GM21786 (cell line): ENCODE measurements at regions not wholly inside any gene's neighbourhood (a gene's known extent, or its start where the extent isn't known, plus 50 kb on each side); places are given as distances from the start of the nearest gene placed in this dataset.

Experiments
- ATAC-seq: cut with Tn5 transposase; IDR thresholded peaks from one replicate; pipeline ENCODE4 v1.9.1; 2021; ENCODE audit not compliant: unreplicated experiment

DNA sequence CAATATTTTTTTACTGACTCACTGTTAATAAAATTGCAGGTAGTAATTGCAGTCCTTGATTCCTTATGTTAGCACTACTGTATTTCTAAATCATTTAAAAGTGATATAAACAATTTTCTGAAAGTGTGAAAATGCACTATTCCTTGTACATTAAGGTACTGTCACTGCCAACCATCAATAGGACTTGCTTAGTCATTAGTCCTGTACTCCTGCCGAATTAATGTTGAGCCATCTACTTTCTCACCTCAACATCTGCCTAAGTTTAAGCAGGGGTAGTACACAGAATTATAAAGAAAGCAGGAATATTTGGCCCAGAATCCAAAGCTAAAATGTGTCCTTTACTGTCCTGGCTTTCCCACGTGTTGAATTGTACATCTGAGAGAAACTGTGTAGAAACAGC, 87.0 kb upstream of the TRPC3 start:
- ATAC-seq, result no peak

DNA sequence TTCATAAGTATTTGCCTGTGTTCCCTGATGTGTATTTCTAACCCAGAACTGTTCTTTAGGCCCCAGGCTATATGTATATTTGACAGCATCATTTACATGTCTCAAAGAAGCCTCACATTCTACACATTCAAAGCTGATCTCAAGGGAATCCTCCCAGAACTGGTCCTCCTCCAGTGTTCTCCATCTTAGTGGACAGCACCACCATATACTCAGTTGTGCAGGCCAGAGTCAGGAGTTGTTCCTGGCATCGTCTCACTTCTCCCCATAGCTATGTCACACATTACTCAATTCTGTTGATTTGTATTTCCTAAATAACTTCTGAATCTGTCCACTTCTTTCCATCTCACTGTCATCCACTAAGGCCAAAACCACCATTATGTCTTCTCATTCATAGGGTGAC, 82.8 kb upstream of the TRPC3 start:
- ATAC-seq, result no peak

DNA sequence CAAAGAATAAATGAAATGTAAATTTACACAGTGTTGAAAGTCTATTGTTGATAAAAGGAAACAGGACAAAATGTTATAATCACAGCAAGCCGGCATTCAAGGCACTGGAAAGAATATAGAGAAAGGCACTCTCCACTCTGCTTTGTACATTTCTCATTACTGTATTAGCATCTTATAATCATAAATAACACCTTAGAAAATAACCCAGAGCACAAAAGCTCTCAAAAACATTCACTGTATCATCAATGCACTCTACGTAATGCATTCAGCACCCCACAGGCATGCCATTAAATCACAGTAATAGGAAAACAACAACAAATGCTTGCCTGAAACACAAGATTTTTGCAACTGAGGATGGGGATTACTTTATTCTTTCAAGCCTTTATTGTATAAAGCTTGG, 75.3 kb upstream of the TRPC3 start:
- no peak for ATAC-seq

DNA sequence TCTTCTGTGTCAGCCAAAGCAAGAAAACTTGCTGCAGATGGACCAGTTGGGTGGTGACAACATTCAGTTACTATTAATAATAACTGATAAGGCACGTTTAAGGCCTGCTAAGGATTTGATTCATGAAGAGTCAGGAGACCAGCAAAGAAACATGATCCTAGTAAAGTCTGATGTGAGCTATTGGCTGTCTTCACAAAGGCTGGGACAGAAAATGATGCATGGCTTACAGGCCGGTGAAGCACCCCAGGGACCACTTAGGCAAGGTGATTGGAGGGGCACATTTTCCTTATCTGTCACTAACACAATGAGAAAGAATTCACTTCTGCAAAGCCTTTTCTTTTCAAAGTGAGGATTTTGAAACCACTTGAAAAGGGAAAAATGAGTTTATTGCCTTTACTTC, 65.4 kb upstream of the TRPC3 start:
- no peak for ATAC-seq

GRCh38 chr4:122015203-122015602, 63.3 kb upstream of the TRPC3 start:
- ATAC-seq, result no peak

- ATAC-seq, result no peak
Observed at GRCh38 chr4:122012735-122013134, 60.9 kb upstream of the TRPC3 start.

DNA sequence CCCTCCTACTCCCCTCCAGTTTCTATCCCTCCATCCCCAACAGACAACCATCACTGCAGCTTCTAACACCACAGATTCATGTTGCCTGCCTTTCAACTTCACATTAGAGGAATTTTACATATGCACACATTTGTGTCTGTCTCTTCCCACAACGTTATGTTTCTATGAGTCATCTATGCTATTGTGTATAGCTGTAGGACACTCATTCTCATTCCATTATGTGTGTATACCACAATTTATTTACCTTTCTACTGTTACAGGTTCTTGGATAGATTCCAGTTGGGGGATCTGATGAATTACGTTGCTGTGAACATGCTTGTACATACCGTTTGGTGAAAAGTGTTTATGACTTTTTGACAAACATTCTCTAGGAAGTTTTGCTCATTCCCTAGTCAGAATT, 58.8 kb upstream of the TRPC3 start:
- no peak for ATAC-seq

GRCh38 chr4:122009524-122009923, 57.7 kb upstream of the TRPC3 start:
- ATAC-seq, result no peak

- ATAC-seq, result no peak
Observed at GRCh38 chr4:122007016-122007415, 55.2 kb upstream of the TRPC3 start.

GRCh38 chr4:122005064-122005755, 53.4 kb upstream of the TRPC3 start:
- no peak for ATAC-seq

- ATAC-seq, result peak; percentile 67
Observed at GRCh38 chr4:122003335-122003734, 51.5 kb upstream of the TRPC3 start.
